Fibroblast of skin of abdomen (primary cell): ENCODE measurements at regions not wholly inside any gene's neighbourhood (a gene's known extent, or its start where the extent isn't known, plus 50 kb on each side); places are given as distances from the start of the nearest gene placed in this dataset.

Experiments used
- DNase-seq: peaks from one replicate; pipeline ENCODE4 v3.0.0-alpha.2; 2013

- DNase-seq: peak; percentile 99
These were observed 57.9 kb upstream of the KCNE4 start for GRCh38 chr2:222993920-222994650.

- DNase-seq: no peak
These were observed 53.5 kb upstream of the KCNE4 start for GRCh38 chr2:222998459-222998858.

GRCh38 chr2:223000872-223001796, 50.9 kb upstream of the KCNE4 start:
- no peak for DNase-seq

- peak; percentile 64 for DNase-seq
These were observed 50.2 kb upstream of the KCNE4 start for GRCh38 chr2:223001797-223002175.
